ENCODE measurements at regions not wholly inside any gene's neighbourhood (a gene's known extent, or its start where the extent isn't known, plus 50 kb on each side); places are given as distances from the start of the nearest gene placed in this dataset.
"Not testable (repeated sequence)": the region's sequence is repeated elsewhere in the genome, so short reads cannot be mapped to it uniquely, and the experiment has no call there.

DNA sequence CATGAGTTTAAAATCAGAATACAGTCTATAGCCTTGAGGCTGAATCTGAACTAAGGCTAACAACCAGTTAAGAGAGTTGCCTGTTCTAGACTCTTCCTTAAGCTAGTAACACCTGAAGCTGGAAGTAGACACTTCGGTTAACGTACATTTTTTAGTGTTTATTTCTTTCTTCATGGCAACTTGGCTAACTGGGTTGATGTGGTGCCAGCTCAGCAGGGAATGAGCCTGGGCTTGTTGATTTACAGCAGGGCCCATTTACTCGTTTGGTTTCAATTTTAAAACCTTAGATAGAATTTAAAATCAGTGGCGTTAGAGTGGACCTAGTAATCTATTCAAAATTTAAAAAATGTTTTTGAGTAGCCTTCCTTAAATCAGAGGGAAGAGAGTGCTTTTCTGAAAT lies 137.6 kb upstream of the ESX1 start:
- TF ChIP-seq, protein P1, sequence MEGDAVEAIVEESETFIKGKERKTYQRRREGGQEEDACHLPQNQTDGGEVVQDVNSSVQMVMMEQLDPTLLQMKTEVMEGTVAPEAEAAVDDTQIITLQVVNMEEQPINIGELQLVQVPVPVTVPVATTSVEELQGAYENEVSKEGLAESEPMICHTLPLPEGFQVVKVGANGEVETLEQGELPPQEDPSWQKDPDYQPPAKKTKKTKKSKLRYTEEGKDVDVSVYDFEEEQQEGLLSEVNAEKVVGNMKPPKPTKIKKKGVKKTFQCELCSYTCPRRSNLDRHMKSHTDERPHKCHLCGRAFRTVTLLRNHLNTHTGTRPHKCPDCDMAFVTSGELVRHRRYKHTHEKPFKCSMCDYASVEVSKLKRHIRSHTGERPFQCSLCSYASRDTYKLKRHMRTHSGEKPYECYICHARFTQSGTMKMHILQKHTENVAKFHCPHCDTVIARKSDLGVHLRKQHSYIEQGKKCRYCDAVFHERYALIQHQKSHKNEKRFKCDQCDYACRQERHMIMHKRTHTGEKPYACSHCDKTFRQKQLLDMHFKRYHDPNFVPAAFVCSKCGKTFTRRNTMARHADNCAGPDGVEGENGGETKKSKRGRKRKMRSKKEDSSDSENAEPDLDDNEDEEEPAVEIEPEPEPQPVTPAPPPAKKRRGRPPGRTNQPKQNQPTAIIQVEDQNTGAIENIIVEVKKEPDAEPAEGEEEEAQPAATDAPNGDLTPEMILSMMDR (IDR thresholded peaks at IDR 0.05), result no peak
- no peaks in the 10 kb centered on the region for H3K36me3 Mint-ChIP-seq (ENCODE audit: low read depth)
- no peak overlapping the region for H3K4me3 Mint-ChIP-seq
- no peaks in the 10 kb centered on the region for H3K4me1 Mint-ChIP-seq (ENCODE audit: low read depth)
- no peak overlapping the region for H3K27ac Mint-ChIP-seq
- H3K9me3 Mint-ChIP-seq, result no peaks in the 10 kb centered on the region
- DNase-seq, result no peak
- H3K27me3 Mint-ChIP-seq (ENCODE audit: insufficient read depth), result peaks cover 8% of the 10 kb centered on the region

DNA sequence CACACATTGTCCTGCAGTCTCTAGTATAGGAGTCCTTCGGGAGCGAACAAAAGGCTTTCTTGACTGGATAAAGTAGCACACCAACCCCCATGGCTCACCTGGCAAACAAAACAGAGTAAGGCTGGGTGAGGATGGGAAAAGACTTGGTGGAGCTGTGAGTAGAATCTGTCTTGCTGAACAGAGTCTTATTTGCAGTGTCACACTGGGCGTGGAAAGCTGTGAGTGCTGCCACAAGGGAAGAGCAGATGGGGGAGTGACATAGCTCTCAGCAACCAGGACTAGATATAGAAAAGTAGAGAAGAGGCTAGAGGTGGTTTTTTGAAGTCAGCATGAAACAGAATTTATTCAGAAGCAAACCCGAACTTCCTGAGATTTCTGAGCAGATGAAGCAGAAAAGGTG lies 137.2 kb upstream of the ESX1 start:
- no peak overlapping the region for H3K27ac Mint-ChIP-seq

DNA sequence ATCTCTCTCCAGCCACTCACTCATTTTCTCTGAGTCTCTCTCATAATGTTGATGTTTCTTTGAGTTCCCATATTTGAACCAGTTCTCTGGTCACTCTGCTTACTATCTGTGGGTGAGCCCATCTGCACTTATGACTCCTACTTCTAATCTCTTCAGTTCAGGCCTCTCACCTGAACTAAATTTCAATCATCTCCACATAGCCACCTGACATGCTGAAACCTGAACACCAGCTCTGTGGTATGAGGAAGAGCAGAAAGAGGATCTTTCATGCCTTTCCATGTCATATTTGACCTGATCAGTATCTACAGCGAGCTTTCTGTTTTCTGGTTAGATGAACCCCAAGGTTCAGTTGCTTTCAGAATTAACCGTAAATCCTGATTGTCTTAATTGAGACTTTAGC lies 122.2 kb upstream of the ESX1 start:
- Mint-ChIP-seq H3K27me3 (ENCODE audit: insufficient read depth) (peaks cover 5% of the 10 kb centered on the region), H3K9me3 (no peaks in the 10 kb centered on the region), H3K27ac (no peak overlapping the region), H3K4me3 (no peak overlapping the region), H3K4me1 (ENCODE audit: low read depth) (no peaks in the 10 kb centered on the region), H3K36me3 (ENCODE audit: low read depth) (no peaks in the 10 kb centered on the region)
- DNase-seq, result no peak
- TF ChIP-seq, protein P1 (IDR thresholded peaks at IDR 0.05), result no peak

More for the DNA sequence above, 137.2 kb upstream of the ESX1 start:
- no peak overlapping the region for H3K4me3 Mint-ChIP-seq
- H3K4me1 Mint-ChIP-seq (ENCODE audit: low read depth), result no peaks in the 10 kb centered on the region
- no peaks in the 10 kb centered on the region for H3K9me3 Mint-ChIP-seq
- TF ChIP-seq, protein P1 (IDR thresholded peaks at IDR 0.05), result no peak
- DNase-seq, result no peak
- H3K36me3 Mint-ChIP-seq (ENCODE audit: low read depth), result no peaks in the 10 kb centered on the region
- peaks cover 8% of the 10 kb centered on the region for H3K27me3 Mint-ChIP-seq (ENCODE audit: insufficient read depth)

DNA sequence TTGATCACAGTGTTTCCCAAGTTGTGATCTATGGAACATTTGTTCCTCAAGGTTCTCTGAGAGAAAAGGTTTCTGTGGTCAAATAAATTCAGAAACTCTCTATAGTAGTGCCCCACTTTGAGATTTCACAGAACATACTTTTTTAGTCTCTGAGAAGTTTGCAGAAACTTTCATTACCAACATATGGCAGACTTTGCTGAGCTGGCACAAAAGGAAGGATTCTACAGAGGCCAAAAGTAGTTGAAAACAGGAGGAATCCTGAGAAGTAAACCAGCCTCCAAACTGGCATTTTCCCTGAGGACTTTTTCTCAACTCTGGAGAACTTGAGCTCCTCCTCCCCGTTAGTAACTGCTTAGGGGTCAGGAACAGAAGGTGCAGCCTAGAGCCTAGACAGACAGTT lies 117.8 kb upstream of the ESX1 start:
- DNase-seq, result no peak
- TF ChIP-seq, protein P1 (IDR thresholded peaks at IDR 0.05), result no peak
- H3K4me1 Mint-ChIP-seq (ENCODE audit: low read depth), result no peaks in the 10 kb centered on the region
- H3K36me3 Mint-ChIP-seq (ENCODE audit: low read depth), result no peaks in the 10 kb centered on the region
- H3K9me3 Mint-ChIP-seq, result no peaks in the 10 kb centered on the region
- no peak overlapping the region for H3K27ac Mint-ChIP-seq
- H3K4me3 Mint-ChIP-seq, result no peak overlapping the region
- H3K27me3 Mint-ChIP-seq (ENCODE audit: insufficient read depth), result peaks cover 2% of the 10 kb centered on the region

DNA sequence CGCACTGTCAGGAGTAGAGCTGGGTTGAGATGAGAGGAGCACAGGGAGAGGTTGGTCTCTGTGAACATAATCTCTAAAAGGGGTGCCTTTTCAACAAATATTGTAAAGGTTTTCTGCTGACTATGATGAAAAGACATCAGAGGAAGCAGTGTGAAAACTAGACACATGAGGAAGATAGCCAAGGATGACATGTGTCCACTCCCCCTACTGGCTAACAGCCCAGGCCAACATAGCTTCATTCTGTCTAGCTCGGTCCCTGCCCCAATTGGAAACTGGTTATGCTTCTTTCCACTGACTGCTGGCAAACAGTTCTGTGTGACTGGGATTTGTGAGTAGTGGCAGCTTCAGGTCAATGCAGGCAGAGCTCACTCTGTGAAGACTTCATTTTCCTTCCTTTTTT lies 115.4 kb upstream of the ESX1 start:
- no peak overlapping the region for H3K4me3 Mint-ChIP-seq
- no peaks in the 10 kb centered on the region for H3K9me3 Mint-ChIP-seq
- no peak overlapping the region for H3K27ac Mint-ChIP-seq
- H3K36me3 Mint-ChIP-seq (ENCODE audit: low read depth), result no peaks in the 10 kb centered on the region
- H3K4me1 Mint-ChIP-seq (ENCODE audit: low read depth), result no peaks in the 10 kb centered on the region
- peaks cover 9% of the 10 kb centered on the region; the same call in 1 of the 2 replicates for H3K27me3 Mint-ChIP-seq (ENCODE audit: insufficient read depth)
- no peak for DNase-seq
- TF ChIP-seq, protein P1 (IDR thresholded peaks at IDR 0.05), result peak; percentile 29; the same call in 1 of the 2 replicates

DNA sequence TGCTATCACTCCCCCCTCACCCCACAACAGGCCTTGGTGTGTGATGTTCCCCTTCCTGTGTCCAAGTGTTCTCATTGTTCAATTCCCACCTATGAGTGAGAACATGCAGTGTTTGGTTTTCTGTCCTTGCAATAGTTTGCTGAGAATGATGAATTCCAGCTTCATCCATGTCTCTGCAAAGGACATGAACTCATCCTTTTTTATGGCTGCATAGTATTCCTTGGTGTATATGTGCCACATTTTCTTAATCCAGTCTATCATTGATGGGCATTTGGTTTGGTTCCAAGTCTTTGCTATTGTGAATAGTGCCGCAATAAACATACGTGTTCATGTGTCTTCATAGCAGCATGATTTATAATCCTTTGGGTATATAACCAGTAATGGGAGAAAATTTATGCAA lies 106.0 kb upstream of the ESX1 start:
- not testable (repeated sequence) for H3K9me3 Mint-ChIP-seq; H3K4me1 Mint-ChIP-seq (ENCODE audit: low read depth); H3K4me3 Mint-ChIP-seq; H3K27ac Mint-ChIP-seq; H3K36me3 Mint-ChIP-seq (ENCODE audit: low read depth); H3K27me3 Mint-ChIP-seq (ENCODE audit: insufficient read depth); DNase-seq

Measured in HFFc6 (cell line).